Esophagus squamous epithelium (tissue), 4 donors: ENCODE measurements at regions not wholly inside any gene's neighbourhood (a gene's known extent, or its start where the extent isn't known, plus 50 kb on each side); places are given as distances from the start of the nearest gene placed in this dataset.

Experiments used
- POLR2A ChIP-seq, 4 donors: fragments of 450-650 bp; IDR thresholded peaks; one replicate each; pipeline ENCODE4 v1.6.1; 2017; ENCODE audit warnings: antibody characterized with exemption in 4 of 4, mild to moderate bottlenecking in 4 of 4, moderate library complexity in 3 of 4
- TF ChIP-seq, protein P1 (sequence below), 6 experiments: fragments of 450-650 bp in 4 of 6; fragments of 200-600 bp in 2 of 6; sonication (generic) in 2 of 6; IDR thresholded peaks; one replicate each; pipeline ENCODE4 v1.5.1; 2016 to 2019; ENCODE audit warnings: antibody characterized with exemption in 6 of 6, mild to moderate bottlenecking in 4 of 6, moderate library complexity in 4 of 6

DNA sequence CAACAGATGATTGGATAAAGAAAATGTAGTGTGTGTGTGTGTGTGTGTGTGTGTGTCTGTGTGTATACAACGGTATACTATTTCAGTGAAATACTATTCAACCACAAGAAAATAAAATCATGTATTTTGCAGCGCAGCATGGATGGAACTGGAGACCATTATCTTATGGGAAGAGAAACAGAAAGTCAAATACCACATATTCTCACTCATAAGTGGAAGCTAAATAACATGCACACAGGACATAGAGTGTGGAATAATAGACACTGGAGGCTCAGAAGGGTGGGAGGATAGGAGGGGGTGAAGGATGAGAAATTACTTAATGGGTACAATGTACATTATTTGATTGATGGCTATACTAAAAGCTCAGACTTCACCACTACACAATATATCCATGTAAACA lies 609.1 kb upstream of the SLC39A10 start:
- TF ChIP-seq, protein P1, sequence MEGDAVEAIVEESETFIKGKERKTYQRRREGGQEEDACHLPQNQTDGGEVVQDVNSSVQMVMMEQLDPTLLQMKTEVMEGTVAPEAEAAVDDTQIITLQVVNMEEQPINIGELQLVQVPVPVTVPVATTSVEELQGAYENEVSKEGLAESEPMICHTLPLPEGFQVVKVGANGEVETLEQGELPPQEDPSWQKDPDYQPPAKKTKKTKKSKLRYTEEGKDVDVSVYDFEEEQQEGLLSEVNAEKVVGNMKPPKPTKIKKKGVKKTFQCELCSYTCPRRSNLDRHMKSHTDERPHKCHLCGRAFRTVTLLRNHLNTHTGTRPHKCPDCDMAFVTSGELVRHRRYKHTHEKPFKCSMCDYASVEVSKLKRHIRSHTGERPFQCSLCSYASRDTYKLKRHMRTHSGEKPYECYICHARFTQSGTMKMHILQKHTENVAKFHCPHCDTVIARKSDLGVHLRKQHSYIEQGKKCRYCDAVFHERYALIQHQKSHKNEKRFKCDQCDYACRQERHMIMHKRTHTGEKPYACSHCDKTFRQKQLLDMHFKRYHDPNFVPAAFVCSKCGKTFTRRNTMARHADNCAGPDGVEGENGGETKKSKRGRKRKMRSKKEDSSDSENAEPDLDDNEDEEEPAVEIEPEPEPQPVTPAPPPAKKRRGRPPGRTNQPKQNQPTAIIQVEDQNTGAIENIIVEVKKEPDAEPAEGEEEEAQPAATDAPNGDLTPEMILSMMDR (IDR thresholded peaks at IDR 0.05): no peak
- TF ChIP-seq POLR2A (IDR thresholded peaks at IDR 0.05): no peak
